HL-60 (cell line): ENCODE measurements at regions not wholly inside any gene's neighbourhood (a gene's known extent, or its start where the extent isn't known, plus 50 kb on each side); places are given as distances from the start of the nearest gene placed in this dataset.

Source experiments
- DNase-seq, 2 experiments: peaks; one replicate each; pipeline ENCODE4 v3.0.0-alpha.2; 2010 to 2020; ENCODE audit warnings: low read depth in 1 of 2, low spot score in 1 of 2
- H3K27ac ChIP-seq: fragments of 250-450 bp; sonication (Bioruptor Pico); replicated peaks from 2 replicates; pipeline ENCODE4 v1.5.1; 2020; ENCODE audit warnings: mild to moderate bottlenecking, moderate library complexity
- H3K27me3 ChIP-seq: fragments of 250-450 bp; sonication (Bioruptor Pico); 2 replicates; pipeline ENCODE4 v1.5.1; 2021; ENCODE audit warnings: mild to moderate bottlenecking, moderate library complexity; ENCODE audit not compliant: insufficient read depth, poor library complexity, severe bottlenecking
- H3K4me3 ChIP-seq: replicated peaks from 2 replicates; pipeline ENCODE4 v1.5.1; 2011; ENCODE audit warnings: mild to moderate bottlenecking, control low read depth, low read length; ENCODE audit not compliant: insufficient read depth
- CTCF ChIP-seq: IDR thresholded peaks from one replicate; pipeline ENCODE4 v1.5.1; 2011; ENCODE audit warnings: low read length, control low read depth, inconsistent platforms; ENCODE audit not compliant: insufficient read depth
- GABPA ChIP-seq: IDR thresholded peaks from 2 replicates; pipeline ENCODE4 v1.6.1; 2012; ENCODE audit warnings: low read depth
- POLR2AphosphoS5 ChIP-seq: IDR thresholded peaks from 2 replicates; pipeline ENCODE4 v1.6.1; 2012; ENCODE audit warnings: low read depth
- REST ChIP-seq: IDR thresholded peaks from 2 replicates; pipeline ENCODE4 v1.6.1; 2012; ENCODE audit warnings: low read depth; ENCODE audit not compliant: insufficient replicate concordance
- SPI1 ChIP-seq: IDR thresholded peaks from 2 replicates; pipeline ENCODE4 v1.6.1; 2012; ENCODE audit warnings: low read depth, mild to moderate bottlenecking, borderline replicate concordance

GRCh38 chr2:8453904-8454302 lies 228.0 kb upstream of the ID2 start:
- no peaks in the 10 kb centered on the region for H3K27me3 ChIP-seq
- no peak for TF ChIP-seq SPI1
- no peak for TF ChIP-seq REST
- no peak for TF ChIP-seq CTCF
- TF ChIP-seq POLR2AphosphoS5: no peak
- TF ChIP-seq GABPA: no peak
- no peak overlapping the region for H3K4me3 ChIP-seq
- H3K27ac ChIP-seq: no peak overlapping the region
- DNase-seq: no peak

- DNase-seq: no peak
- H3K27ac ChIP-seq: no peak overlapping the region
- H3K4me3 ChIP-seq: no peak overlapping the region
- no peak for TF ChIP-seq CTCF
- no peak for TF ChIP-seq GABPA
- H3K27me3 ChIP-seq: no peaks in the 10 kb centered on the region
Observed at GRCh38 chr2:8454797-8455196, 227.1 kb upstream of the ID2 start.

- no peak for DNase-seq
- no peak overlapping the region for H3K4me3 ChIP-seq
- TF ChIP-seq POLR2AphosphoS5 (no peak), SPI1 (no peak), REST (no peak), CTCF (no peak), GABPA (no peak)
- H3K27ac ChIP-seq: no peak overlapping the region
- H3K27me3 ChIP-seq: no peaks in the 10 kb centered on the region
Observed at GRCh38 chr2:8455236-8456150, 226.4 kb upstream of the ID2 start.
